ENCODE measurements at regions not wholly inside any gene's neighbourhood (a gene's known extent, or its start where the extent isn't known, plus 50 kb on each side); places are given as distances from the start of the nearest gene placed in this dataset.

DNA sequence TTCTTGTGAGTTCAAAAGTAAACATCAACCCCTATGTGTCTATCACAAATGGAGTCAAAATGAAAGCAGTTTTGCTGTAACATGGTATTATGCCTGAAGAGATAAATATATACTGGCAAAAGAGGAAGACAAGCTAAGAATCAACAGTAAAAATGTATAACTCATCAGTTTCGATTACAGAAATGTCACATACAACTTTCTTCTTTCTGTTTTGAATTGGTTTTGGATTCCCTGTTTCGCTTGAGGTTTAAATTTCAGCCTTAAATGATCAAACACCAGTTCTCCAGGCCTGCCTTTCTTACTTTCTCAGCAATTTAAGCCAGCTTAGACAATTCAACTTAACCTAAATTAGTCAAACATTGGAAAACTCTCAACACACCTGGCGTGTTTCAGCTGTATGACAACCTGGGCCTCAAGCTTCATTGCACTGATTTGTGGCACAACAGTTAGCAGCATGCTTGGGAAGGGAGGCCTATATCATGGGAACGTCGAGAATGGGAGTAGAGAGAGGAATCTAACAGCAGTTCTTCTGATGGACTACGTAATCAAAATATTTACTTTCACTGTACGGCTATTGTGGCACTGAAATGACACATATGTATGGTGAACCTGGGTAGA, 51.9 kb upstream of the MARCKS start:
- no peak for DNase-seq

DNA sequence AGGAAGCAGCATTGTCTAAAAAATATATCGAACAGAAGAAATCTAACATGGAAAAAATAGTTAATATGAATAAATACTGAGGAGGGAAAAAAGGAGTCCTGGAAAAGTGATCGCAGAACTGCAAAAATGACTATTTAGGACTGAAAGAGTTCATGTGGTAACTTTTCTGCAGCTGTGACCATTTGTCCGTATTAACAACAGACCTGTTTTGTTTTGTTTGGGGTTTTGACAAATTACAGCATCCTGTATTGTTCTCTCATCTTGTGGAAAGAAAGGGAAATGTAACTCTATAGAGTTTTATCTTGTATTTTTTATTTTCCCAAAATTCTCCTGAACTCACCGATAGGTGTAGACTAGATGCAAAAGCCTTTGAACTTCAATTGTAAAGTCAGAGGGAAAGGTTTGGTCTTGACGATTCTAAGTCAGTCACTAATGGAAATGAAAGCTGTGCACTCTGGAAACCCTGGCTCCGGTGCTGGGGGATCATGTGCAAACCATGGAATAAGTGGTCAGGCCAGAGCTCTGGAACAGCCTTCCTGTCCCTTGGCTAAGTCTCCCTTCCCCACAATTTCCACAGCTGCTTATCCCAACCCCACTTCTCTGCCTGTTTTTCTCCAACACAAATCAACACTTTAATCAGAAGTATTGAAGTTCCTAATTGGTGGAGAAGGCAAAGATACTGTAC, 51.2 kb upstream of the MARCKS start:
- no peak for DNase-seq
